ENCODE measurements at regions not wholly inside any gene's neighbourhood (a gene's known extent, or its start where the extent isn't known, plus 50 kb on each side); places are given as distances from the start of the nearest gene placed in this dataset.

GRCh38 chr13:102993348-102993747, 72.9 kb downstream of the SLC10A2 start:
- WGBS, 2 donors = 75 to 78% methylated on average over 2 of the region's 2 CpGs

GRCh38 chr13:102984210-102984609, 82.0 kb downstream of the SLC10A2 start:
- Histone ChIP-seq H3K9me3 (no peaks in the 10 kb centered on the region), H3K27me3 (no peaks in the 10 kb centered on the region), H3K4me1 (no peaks in the 10 kb centered on the region), H3K27ac (no peak overlapping the region), H3K36me3 (no peaks in the 10 kb centered on the region), H3K4me3 (no peak overlapping the region)
- intact Hi-C loops (cut with DNase I) = no loop called here
- DNase-seq = no peak
- TF ChIP-seq POLR2AphosphoS5 (IDR thresholded peaks at IDR 0.05) (no peak), EP300 (IDR thresholded peaks at IDR 0.05) (no peak), CTCF (IDR thresholded peaks at IDR 0.05) (no peak), POLR2A (IDR thresholded peaks at IDR 0.05) (no peak)
- 83 to 86% methylated on average over 5 of the region's 5 CpGs for WGBS, 2 donors

More at GRCh38 chr13:102993348-102993747, 72.9 kb downstream of the SLC10A2 start:
- no peak for TF ChIP-seq CTCF (IDR thresholded peaks at IDR 0.05)
- TF ChIP-seq POLR2AphosphoS5 (IDR thresholded peaks at IDR 0.05) = no peak
- TF ChIP-seq POLR2A (IDR thresholded peaks at IDR 0.05) = no peak
- TF ChIP-seq EP300 (IDR thresholded peaks at IDR 0.05) = no peak
- no peaks in the 10 kb centered on the region for H3K36me3 ChIP-seq
- H3K4me3 ChIP-seq = no peak overlapping the region
- H3K4me1 ChIP-seq = no peaks in the 10 kb centered on the region
- peaks cover 0 to 4% (median 0%) of the 10 kb centered on the region in 4 donors for H3K9me3 ChIP-seq
- no peaks in the 10 kb centered on the region for H3K27me3 ChIP-seq
- intact Hi-C loops (cut with DNase I) = no loop called here
- no peak for DNase-seq
- no peak overlapping the region for H3K27ac ChIP-seq

GRCh38 chr13:102983496-102983895, 82.7 kb downstream of the SLC10A2 start:
- TF ChIP-seq POLR2A (IDR thresholded peaks at IDR 0.05) (no peak), EP300 (IDR thresholded peaks at IDR 0.05) (no peak), POLR2AphosphoS5 (IDR thresholded peaks at IDR 0.05) (no peak), CTCF (IDR thresholded peaks at IDR 0.05) (no peak)
- no peak for DNase-seq
- Histone ChIP-seq H3K27me3 (no peaks in the 10 kb centered on the region), H3K9me3 (no peaks in the 10 kb centered on the region), H3K36me3 (no peaks in the 10 kb centered on the region), H3K4me1 (no peaks in the 10 kb centered on the region), H3K27ac (no peak overlapping the region), H3K4me3 (no peak overlapping the region)
- intact Hi-C loops (cut with DNase I) = no loop called here
- WGBS, 2 donors = 41 to 69% methylated on average over 3 of the region's 3 CpGs

- TF ChIP-seq POLR2AphosphoS5 (IDR thresholded peaks at IDR 0.05) = no peak
- no peak for TF ChIP-seq CTCF (IDR thresholded peaks at IDR 0.05)
- TF ChIP-seq POLR2A (IDR thresholded peaks at IDR 0.05) = no peak
- no peak for TF ChIP-seq EP300 (IDR thresholded peaks at IDR 0.05)
- intact Hi-C loops (cut with DNase I) = no loop called here
- Histone ChIP-seq H3K36me3 (no peaks in the 10 kb centered on the region), H3K27me3 (no peaks in the 10 kb centered on the region), H3K4me3 (no peak overlapping the region), H3K9me3 (no peaks in the 10 kb centered on the region), H3K4me1 (no peaks in the 10 kb centered on the region), H3K27ac (no peak overlapping the region)
- 87% methylated on average over 7 of the region's 7 CpGs for WGBS, 2 donors
- DNase-seq = no peak
Measured at GRCh38 chr13:102980331-102980982, 85.8 kb downstream of the SLC10A2 start.

GRCh38 chr13:102978168-102978567, 88.0 kb downstream of the SLC10A2 start:
- Histone ChIP-seq H3K4me1 (no peaks in the 10 kb centered on the region), H3K4me3 (peak overlapping the region in 1 of 4 donors; percentile 11), H3K27ac (peak overlapping the region in 1 of 4 donors; percentile 14), H3K9me3 (no peaks in the 10 kb centered on the region), H3K27me3 (no peaks in the 10 kb centered on the region), H3K36me3 (no peaks in the 10 kb centered on the region)
- TF ChIP-seq CTCF (IDR thresholded peaks at IDR 0.05) (no peak), EP300 (IDR thresholded peaks at IDR 0.05) (no peak), POLR2AphosphoS5 (IDR thresholded peaks at IDR 0.05) (no peak), POLR2A (IDR thresholded peaks at IDR 0.05) (no peak)
- 83 to 86% methylated on average over 4 of the region's 4 CpGs for WGBS, 2 donors
- intact Hi-C loops (cut with DNase I) = no loop called here
- DNase-seq = no peak
